GM18505 (cell line): ENCODE measurements at regions not wholly inside any gene's neighbourhood (a gene's known extent, or its start where the extent isn't known, plus 50 kb on each side); places are given as distances from the start of the nearest gene placed in this dataset.

Experiments
- ATAC-seq: cut with Tn5 transposase; IDR thresholded peaks from one replicate; pipeline ENCODE4 v1.9.1; 2021; ENCODE audit not compliant: unreplicated experiment
- POLR2A ChIP-seq: IDR thresholded peaks from 4 replicates; pipeline ENCODE4 v1.6.1; 2011; ENCODE audit warnings: borderline replicate concordance; ENCODE audit not compliant: insufficient read depth, insufficient read length; ENCODE audit errors: extremely low read depth

GRCh38 chr20:58145506-58146080, 82.9 kb downstream of the ANKRD60 start:
- TF ChIP-seq POLR2A: no peak
- ATAC-seq: no peak

- TF ChIP-seq POLR2A: no peak
- ATAC-seq: no peak
These were observed 84.4 kb downstream of the ANKRD60 start for GRCh38 chr20:58144096-58144495.

- no peak for ATAC-seq
- TF ChIP-seq POLR2A: no peak
These were observed 84.9 kb downstream of the ANKRD60 start for GRCh38 chr20:58143531-58143930.

- TF ChIP-seq POLR2A: no peak
These were observed 85.6 kb downstream of the ANKRD60 start for GRCh38 chr20:58142843-58143185.

GRCh38 chr20:58141971-58142842, 86.2 kb downstream of the ANKRD60 start:
- TF ChIP-seq POLR2A: no peak
- ATAC-seq: no peak

More at GRCh38 chr20:58142843-58143185, 85.6 kb downstream of the ANKRD60 start:
- ATAC-seq: no peak

- ATAC-seq: no peak
These were observed 87.0 kb downstream of the ANKRD60 start for GRCh38 chr20:58141496-58141895.

GRCh38 chr20:58140787-58141425, 87.5 kb downstream of the ANKRD60 start:
- no peak for ATAC-seq
- TF ChIP-seq POLR2A: no peak

More at GRCh38 chr20:58141496-58141895, 87.0 kb downstream of the ANKRD60 start:
- TF ChIP-seq POLR2A: no peak

GRCh38 chr20:58139849-58140786, 88.3 kb downstream of the ANKRD60 start:
- no peak for TF ChIP-seq POLR2A
- ATAC-seq: no peak

GRCh38 chr20:58138395-58138794, 90.1 kb downstream of the ANKRD60 start:
- ATAC-seq: no peak
- no peak for TF ChIP-seq POLR2A

GRCh38 chr20:58137651-58138265, 90.7 kb downstream of the ANKRD60 start:
- no peak for ATAC-seq

GRCh38 chr20:58137236-58137635, 91.2 kb downstream of the ANKRD60 start:
- no peak for TF ChIP-seq POLR2A
- ATAC-seq: no peak

More at GRCh38 chr20:58137651-58138265, 90.7 kb downstream of the ANKRD60 start:
- TF ChIP-seq POLR2A: no peak

GRCh38 chr20:58136149-58136484, 92.3 kb downstream of the ANKRD60 start:
- TF ChIP-seq POLR2A: no peak
- no peak for ATAC-seq

GRCh38 chr20:58135441-58136148, 92.9 kb downstream of the ANKRD60 start:
- no peak for ATAC-seq
- no peak for TF ChIP-seq POLR2A
